ENCODE measurements at regions not wholly inside any gene's neighbourhood (a gene's known extent, or its start where the extent isn't known, plus 50 kb on each side); places are given as distances from the start of the nearest gene placed in this dataset.

- TF ChIP-seq EZH2 (IDR thresholded peaks at IDR 0.05): no peak
- TF ChIP-seq CTCF (IDR thresholded peaks at IDR 0.05): no peak
- TF ChIP-seq EZH2phosphoT487 (IDR thresholded peaks at IDR 0.05): no peak
Observed at GRCh38 chr7:46123756-46124343, 202.8 kb upstream of the IGFBP3 start.
